ENCODE measurements at regions not wholly inside any gene's neighbourhood (a gene's known extent, or its start where the extent isn't known, plus 50 kb on each side); places are given as distances from the start of the nearest gene placed in this dataset.
A peak's percentile ranks its signal among the peaks of the same experiment; 100 is the strongest.
"Not testable (repeated sequence)": the region's sequence is repeated elsewhere in the genome, so short reads cannot be mapped to it uniquely, and the experiment has no call there.

- DNase-seq = peak in 4 of 5 experiments; percentile 3 to 70 (median 52)
Measured at GRCh38 chr7:6991169-6991611, 165.1 kb upstream of the CCZ1B start.

GRCh38 chr7:6991686-6992085 lies 165.6 kb upstream of the CCZ1B start:
- DNase-seq = not testable (repeated sequence)

GRCh38 chr7:6992133-6992532 lies 166.1 kb upstream of the CCZ1B start:
- DNase-seq = not testable (repeated sequence)

- not testable (repeated sequence) for DNase-seq
Measured at GRCh38 chr7:6995026-6995425, 169.0 kb upstream of the CCZ1B start.

GRCh38 chr7:6995493-6996289 lies 169.6 kb upstream of the CCZ1B start:
- DNase-seq = not testable (repeated sequence)

GRCh38 chr7:6999067-6999666 lies 173.1 kb upstream of the CCZ1B start:
- DNase-seq = not testable (repeated sequence)

GRCh38 chr7:7002418-7003062 lies 176.5 kb upstream of the CCZ1B start:
- DNase-seq = no peak

GRCh38 chr7:7005303-7005702 lies 177.0 kb upstream of the C1GALT1 start:
- DNase-seq = no peak

GRCh38 chr7:7005949-7006348 lies 176.4 kb upstream of the C1GALT1 start:
- DNase-seq = not testable (repeated sequence)

- not testable (repeated sequence) for DNase-seq
Measured at GRCh38 chr7:7011241-7011640, 171.1 kb upstream of the C1GALT1 start.

- DNase-seq = not testable (repeated sequence)
Measured at GRCh38 chr7:7011751-7012150, 170.6 kb upstream of the C1GALT1 start.

GRCh38 chr7:7014827-7015595 lies 167.3 kb upstream of the C1GALT1 start:
- DNase-seq = no peak

GRCh38 chr7:7017707-7018280 lies 164.6 kb upstream of the C1GALT1 start:
- peak in 1 of 5 experiments; percentile 17 for DNase-seq

GRCh38 chr7:7018290-7018689 lies 164.1 kb upstream of the C1GALT1 start:
- DNase-seq = no peak

GRCh38 chr7:7032221-7032620 lies 150.1 kb upstream of the C1GALT1 start:
- no peak for DNase-seq

- no peak for DNase-seq
Measured at GRCh38 chr7:7035851-7036250, 146.5 kb upstream of the C1GALT1 start.

GRCh38 chr7:7042286-7042893 lies 140.0 kb upstream of the C1GALT1 start:
- peak in 1 of 5 experiments; percentile 61 for DNase-seq

- DNase-seq = no peak
Measured at GRCh38 chr7:7044806-7045205, 137.5 kb upstream of the C1GALT1 start.

GRCh38 chr7:7048213-7048612 lies 134.1 kb upstream of the C1GALT1 start:
- DNase-seq = no peak

- DNase-seq = no peak
Measured at GRCh38 chr7:7051206-7051877, 131.0 kb upstream of the C1GALT1 start.

GRCh38 chr7:7054252-7054830 lies 128.0 kb upstream of the C1GALT1 start:
- no peak for DNase-seq

Measured in T-helper 2 cell (primary cell).